Suprapubic skin (tissue), 4 donors: ENCODE measurements at regions not wholly inside any gene's neighbourhood (a gene's known extent, or its start where the extent isn't known, plus 50 kb on each side); places are given as distances from the start of the nearest gene placed in this dataset.

Experiments used
- DNase-seq, 2 donors: peaks; one replicate each; pipeline ENCODE4 v3.0.0-alpha.2; 2019; ENCODE audit warnings: low spot score in 2 of 2
- H3K27ac ChIP-seq: fragments of 200-600 bp; sonication (generic); one replicate; pipeline ENCODE4 v1.5.1; 2019
- H3K27me3 ChIP-seq: fragments of 200-600 bp; sonication (generic); one replicate; pipeline ENCODE4 v1.5.1; 2019
- H3K36me3 ChIP-seq: fragments of 200-600 bp; sonication (generic); one replicate; pipeline ENCODE4 v1.5.1; 2019
- H3K4me1 ChIP-seq: fragments of 200-600 bp; sonication (generic); one replicate; pipeline ENCODE4 v1.5.1; 2019
- H3K4me3 ChIP-seq: fragments of 200-600 bp; sonication (generic); one replicate; pipeline ENCODE4 v1.5.1; 2019; ENCODE audit warnings: mild to moderate bottlenecking
- H3K9me3 ChIP-seq: fragments of 200-600 bp; sonication (generic); one replicate; pipeline ENCODE4 v1.5.1; 2019
- CTCF ChIP-seq, 2 donors: fragments of 200-600 bp in 1 of 2; fragments of 450-650 bp in 1 of 2; sonication (generic) in 1 of 2; IDR thresholded peaks; one replicate each; pipeline ENCODE4 v1.5.1; 2016 to 2019; ENCODE audit warnings: antibody characterized with exemption in 2 of 2, mild to moderate bottlenecking in 1 of 2, moderate library complexity in 1 of 2
- EP300 ChIP-seq: sonication (generic); formaldehyde crosslinking; IDR thresholded peaks from one replicate; pipeline ENCODE4 v1.6.1; 2017; ENCODE audit warnings: antibody characterized with exemption
- POLR2A ChIP-seq, 2 donors: fragments of 450-650 bp; IDR thresholded peaks; one replicate each; pipeline ENCODE4 v1.6.1; 2017; ENCODE audit warnings: antibody characterized with exemption in 2 of 2, mild to moderate bottlenecking in 2 of 2, moderate library complexity in 2 of 2
- POLR2AphosphoS5 ChIP-seq, 3 donors: sonication (generic); formaldehyde crosslinking; IDR thresholded peaks; one replicate each; pipeline ENCODE4 v1.6.1; 2017; ENCODE audit warnings: antibody characterized with exemption in 3 of 3
- WGBS: methylation state at CpG from one replicate; pipeline ENCODE4 v1.1.5; 2018; 5-methylcytosine and 5-hydroxymethylcytosine counted together

GRCh38 chr4:114205261-114205660 lies 225.8 kb upstream of the ARSJ start:
- no peak for DNase-seq
- 98% methylated on average over 1 of the region's 1 CpG for WGBS
- no peak for TF ChIP-seq POLR2AphosphoS5 (IDR thresholded peaks at IDR 0.05)
- no peak for TF ChIP-seq POLR2A (IDR thresholded peaks at IDR 0.05)
- TF ChIP-seq EP300 = no peak
- no peak for TF ChIP-seq CTCF (IDR thresholded peaks at IDR 0.05)
- H3K4me3 ChIP-seq = no peak overlapping the region
- H3K36me3 ChIP-seq = no peaks in the 10 kb centered on the region
- no peaks in the 10 kb centered on the region for H3K9me3 ChIP-seq
- no peak overlapping the region for H3K27ac ChIP-seq
- no peaks in the 10 kb centered on the region for H3K27me3 ChIP-seq
- H3K4me1 ChIP-seq = no peaks in the 10 kb centered on the region

GRCh38 chr4:114208574-114209151 lies 229.2 kb upstream of the ARSJ start:
- no peak overlapping the region for H3K27ac ChIP-seq
- TF ChIP-seq EP300 (no peak), POLR2A (IDR thresholded peaks at IDR 0.05) (no peak), POLR2AphosphoS5 (IDR thresholded peaks at IDR 0.05) (no peak), CTCF (IDR thresholded peaks at IDR 0.05) (no peak)
- DNase-seq = no peak
- H3K4me1 ChIP-seq = no peaks in the 10 kb centered on the region
- no peaks in the 10 kb centered on the region for H3K9me3 ChIP-seq
- H3K27me3 ChIP-seq = no peaks in the 10 kb centered on the region
- H3K36me3 ChIP-seq = no peaks in the 10 kb centered on the region
- WGBS = 32% methylated on average over 3 of the region's 3 CpGs
- no peak overlapping the region for H3K4me3 ChIP-seq

- no peaks in the 10 kb centered on the region for H3K36me3 ChIP-seq
- TF ChIP-seq CTCF (IDR thresholded peaks at IDR 0.05) = no peak
- no peak for TF ChIP-seq EP300
- TF ChIP-seq POLR2A (IDR thresholded peaks at IDR 0.05) = no peak
- no peak for TF ChIP-seq POLR2AphosphoS5 (IDR thresholded peaks at IDR 0.05)
- no peak for DNase-seq
Observed at GRCh38 chr4:114209584-114209983, 230.1 kb upstream of the ARSJ start.

GRCh38 chr4:114211556-114211955 lies 232.1 kb upstream of the ARSJ start:
- no peak overlapping the region for H3K4me3 ChIP-seq
- H3K27me3 ChIP-seq = no peaks in the 10 kb centered on the region
- H3K4me1 ChIP-seq = no peaks in the 10 kb centered on the region
- H3K9me3 ChIP-seq = no peaks in the 10 kb centered on the region
- 93% methylated on average over 3 of the region's 3 CpGs for WGBS
- H3K36me3 ChIP-seq = no peaks in the 10 kb centered on the region
- DNase-seq = no peak
- no peak overlapping the region for H3K27ac ChIP-seq
- TF ChIP-seq CTCF (IDR thresholded peaks at IDR 0.05) (no peak), POLR2AphosphoS5 (IDR thresholded peaks at IDR 0.05) (no peak), EP300 (no peak), POLR2A (IDR thresholded peaks at IDR 0.05) (no peak)

More at GRCh38 chr4:114209584-114209983, 230.1 kb upstream of the ARSJ start:
- Histone ChIP-seq H3K9me3 (no peaks in the 10 kb centered on the region), H3K27me3 (no peaks in the 10 kb centered on the region), H3K4me3 (no peak overlapping the region), H3K4me1 (no peaks in the 10 kb centered on the region), H3K27ac (no peak overlapping the region)

- no peaks in the 10 kb centered on the region for H3K27me3 ChIP-seq
- no peak for DNase-seq
- no peaks in the 10 kb centered on the region for H3K9me3 ChIP-seq
- H3K4me1 ChIP-seq = no peaks in the 10 kb centered on the region
- 85% methylated on average over 6 of the region's 10 CpGs for WGBS
- H3K4me3 ChIP-seq = no peak overlapping the region
- TF ChIP-seq CTCF (IDR thresholded peaks at IDR 0.05) (no peak), EP300 (no peak), POLR2AphosphoS5 (IDR thresholded peaks at IDR 0.05) (no peak), POLR2A (IDR thresholded peaks at IDR 0.05) (no peak)
- no peak overlapping the region for H3K27ac ChIP-seq
- no peaks in the 10 kb centered on the region for H3K36me3 ChIP-seq
Observed at GRCh38 chr4:114217150-114217817, 237.8 kb upstream of the ARSJ start.
